GM19099 (cell line): ENCODE measurements at regions not wholly inside any gene's neighbourhood (a gene's known extent, or its start where the extent isn't known, plus 50 kb on each side); places are given as distances from the start of the nearest gene placed in this dataset.

Source experiments
- POLR2A ChIP-seq: IDR thresholded peaks from 3 replicates; pipeline ENCODE4 v1.6.1; 2011; ENCODE audit warnings: low read depth; ENCODE audit not compliant: insufficient read length; ENCODE audit errors: extremely low read depth

- TF ChIP-seq POLR2A = no peak
These were observed 430.1 kb upstream of the WWC1 start for GRCh38 chr5:167861129-167861927.

GRCh38 chr5:167861928-167862426 lies 429.5 kb upstream of the WWC1 start:
- no peak for TF ChIP-seq POLR2A

- TF ChIP-seq POLR2A = no peak
These were observed 427.6 kb upstream of the WWC1 start for GRCh38 chr5:167863883-167864282.

GRCh38 chr5:167864801-167865200 lies 426.6 kb upstream of the WWC1 start:
- TF ChIP-seq POLR2A = no peak

GRCh38 chr5:167866797-167867196 lies 424.6 kb upstream of the WWC1 start:
- TF ChIP-seq POLR2A = no peak

GRCh38 chr5:167867281-167867680 lies 424.2 kb upstream of the WWC1 start:
- no peak for TF ChIP-seq POLR2A

GRCh38 chr5:167869125-167869524 lies 422.3 kb upstream of the WWC1 start:
- TF ChIP-seq POLR2A = no peak

- TF ChIP-seq POLR2A = no peak
These were observed 421.4 kb upstream of the WWC1 start for GRCh38 chr5:167870055-167870454.

GRCh38 chr5:167871091-167871490 lies 420.4 kb upstream of the WWC1 start:
- no peak for TF ChIP-seq POLR2A

- TF ChIP-seq POLR2A = no peak
These were observed 418.7 kb upstream of the WWC1 start for GRCh38 chr5:167872791-167873190.

- TF ChIP-seq POLR2A = no peak
These were observed 414.2 kb upstream of the WWC1 start for GRCh38 chr5:167877114-167877722.

GRCh38 chr5:167877924-167878323 lies 413.5 kb upstream of the WWC1 start:
- no peak for TF ChIP-seq POLR2A

- TF ChIP-seq POLR2A = no peak
These were observed 411.0 kb upstream of the WWC1 start for GRCh38 chr5:167880420-167880819.

GRCh38 chr5:167881041-167881440 lies 410.4 kb upstream of the WWC1 start:
- TF ChIP-seq POLR2A = no peak

GRCh38 chr5:167886196-167886595 lies 405.2 kb upstream of the WWC1 start:
- TF ChIP-seq POLR2A = no peak

- TF ChIP-seq POLR2A = no peak
These were observed 403.1 kb upstream of the WWC1 start for GRCh38 chr5:167888393-167888792.

- TF ChIP-seq POLR2A = no peak
These were observed 402.2 kb upstream of the WWC1 start for GRCh38 chr5:167889276-167889675.
